Endothelial cell of umbilical vein (primary cell): ENCODE measurements at regions not wholly inside any gene's neighbourhood (a gene's known extent, or its start where the extent isn't known, plus 50 kb on each side); places are given as distances from the start of the nearest gene placed in this dataset.

Experiments used
- BruUV-seq: library from RNA; stranded (reverse); fragments of 400-500 nt; replicated peaks from 2 replicates; lab custom pipeline; 2021; lab: Mats Ljungman, UMichigan
- CTCF ChIA-PET: fragments of 300-600, 350-600 bp; sonication (Branson Sonifier 250); formaldehyde crosslinking; loops from one replicate; lab custom pipeline; 2021; ENCODE audit warnings: antibody characterized with exemption, inconsistent platforms; lab: Charles Lee
- POLR2A ChIA-PET: fragments of 300-600, 350-600 bp; sonication (Branson Sonifier 250); formaldehyde crosslinking; loops from one replicate; lab custom pipeline; 2021; ENCODE audit warnings: antibody characterized with exemption, inconsistent platforms; lab: Charles Lee
- DNase-seq: peaks from one replicate; pipeline ENCODE4 v3.0.0-alpha.2; 2011; ENCODE audit warnings: low read depth, low spot score
- FAIRE-seq: peaks from 2 replicates; lab custom pipeline; 2011; peaks lifted over from hg19 to GRCh38; lab: Jason Lieb, UNC
- H2AFZ ChIP-seq: 2 replicates; pipeline ENCODE4 v1.6.0; 2012; ENCODE audit warnings: low read depth, low read length, control low read depth, inconsistent platforms
- H3K27ac ChIP-seq: 2 replicates; pipeline ENCODE4 v1.5.1; 2011; ENCODE audit warnings: low read depth, mild to moderate bottlenecking, control low read depth, low read length, moderate library complexity; ENCODE audit not compliant: insufficient read depth
- H3K27me3 ChIP-seq, 2 experiments: 2 replicates each; pipeline versions ENCODE4 v1.6.0 to v1.6.1; 2011; ENCODE audit warnings: low read length in 2 of 2, mixed read lengths in 1 of 2; ENCODE audit not compliant: control insufficient read depth in 2 of 2, insufficient read depth in 2 of 2
- H3K36me3 ChIP-seq, 2 experiments: 2 replicates in 1 of 2; 3 replicates in 1 of 2; pipeline ENCODE4 v1.5.1; 2011; ENCODE audit warnings: low read length in 2 of 2, mild to moderate bottlenecking in 1 of 2, moderate library complexity in 1 of 2; ENCODE audit not compliant: control insufficient read depth in 2 of 2, insufficient read depth in 2 of 2; ENCODE audit errors: extremely low read depth in 1 of 2
- H3K4me1 ChIP-seq: 3 replicates; pipeline ENCODE4 v1.5.1; 2011; ENCODE audit warnings: mild to moderate bottlenecking, low read length; ENCODE audit not compliant: control insufficient read depth, insufficient read depth; ENCODE audit errors: extremely low read depth
- H3K4me2 ChIP-seq: 2 replicates; pipeline ENCODE4 v1.6.1; 2011; ENCODE audit warnings: low read length, control low read depth, mixed read lengths; ENCODE audit not compliant: insufficient read depth
- H3K4me3 ChIP-seq, 3 experiments: fragments of 200-600 bp in 1 of 3; sonication (generic), shearing (Covaris generic) in 1 of 3; replicated peaks in 1 of 3; 2 replicates each; pipeline ENCODE4 v1.5.1; 2011 to 2016; ENCODE audit warnings: control low read depth in 3 of 3, low read length in 3 of 3, mild to moderate bottlenecking in 2 of 3, inconsistent platforms in 1 of 3, low read depth in 1 of 3, moderate library complexity in 1 of 3; ENCODE audit not compliant: insufficient read depth in 1 of 3
- H3K79me2 ChIP-seq: 2 replicates; pipeline ENCODE4 v1.6.0; 2012; ENCODE audit warnings: low read length, inconsistent platforms; ENCODE audit not compliant: control insufficient read depth, insufficient read depth
- H3K9ac ChIP-seq: replicated peaks from 2 replicates; pipeline ENCODE3; 2011; ENCODE audit warnings: low read length, control low read depth; ENCODE audit not compliant: insufficient read depth; ENCODE audit errors: extremely low read depth
- H3K9me1 ChIP-seq: replicated peaks from 3 replicates; pipeline ENCODE4 v1.6.0; 2011; ENCODE audit warnings: mild to moderate bottlenecking, low read length; ENCODE audit not compliant: control insufficient read depth, insufficient read depth; ENCODE audit errors: extremely low read depth
- H3K9me3 ChIP-seq: replicated peaks from 2 replicates; pipeline ENCODE4 v1.5.1; 2012; ENCODE audit warnings: low read length, inconsistent platforms; ENCODE audit not compliant: control insufficient read depth, insufficient read depth
- H4K20me1 ChIP-seq: replicated peaks from 2 replicates; pipeline ENCODE3; 2011; ENCODE audit warnings: mild to moderate bottlenecking, low read length; ENCODE audit not compliant: control insufficient read depth, insufficient read depth; ENCODE audit errors: extremely low read depth
- FOS ChIP-seq: IDR thresholded peaks from 2 replicates; pipeline ENCODE4 v1.6.1; 2011; ENCODE audit warnings: mild to moderate bottlenecking, low read length, moderate library complexity, borderline replicate concordance; ENCODE audit not compliant: insufficient read depth
- JUN ChIP-seq: IDR thresholded peaks from 2 replicates; pipeline ENCODE4 v1.6.1; 2011; ENCODE audit warnings: borderline replicate concordance, low read depth; ENCODE audit not compliant: insufficient read length, insufficient read depth
- MYC ChIP-seq: IDR thresholded peaks from one replicate; pipeline ENCODE4 v1.6.1; 2011; ENCODE audit warnings: mild to moderate bottlenecking, low read depth, low read length
- POLR2A ChIP-seq: IDR thresholded peaks from 2 replicates; pipeline ENCODE4 v1.6.1; 2012; ENCODE audit warnings: low read depth, mild to moderate bottlenecking, control low read depth, low read length
- POLR2AphosphoS5 ChIP-seq: IDR thresholded peaks from 2 replicates; pipeline ENCODE4 v1.6.1; 2012; ENCODE audit warnings: low read depth, mild to moderate bottlenecking, control low read depth, low read length, moderate library complexity; ENCODE audit not compliant: insufficient read depth
- dilution Hi-C: fragments of 300-500 bp; cut with MboI; formaldehyde crosslinking; loops from one replicate; pipeline ENCODE4 v1.15.0; 2019; ENCODE audit warnings: low sequenced_read_pairs; ENCODE audit not compliant: extremely low pct_ligation_motif_present
- intact Hi-C: fragments of 100-400 bp; cut with micrococcal nuclease; formaldehyde crosslinking; loops from one replicate; pipeline ENCODE4 v1.10.0; 2022
- TF ChIP-seq, protein P1 (sequence below), 2 donors: IDR thresholded peaks; 1 replicate in 1 of 2; 2 replicates in 1 of 2; pipeline ENCODE4 v1.5.1; 2011; ENCODE audit warnings: low read length in 2 of 2, mild to moderate bottlenecking in 2 of 2, moderate library complexity in 2 of 2, control low read depth in 1 of 2, inconsistent platforms in 1 of 2, low read depth in 1 of 2; ENCODE audit not compliant: insufficient read depth in 1 of 2; ENCODE audit errors: extremely low read depth in 1 of 2
- TF ChIP-seq, protein P2 (sequence below): IDR thresholded peaks from 2 replicates; pipeline ENCODE4 v1.6.1; 2011; ENCODE audit not compliant: insufficient read depth, insufficient read length

DNA sequence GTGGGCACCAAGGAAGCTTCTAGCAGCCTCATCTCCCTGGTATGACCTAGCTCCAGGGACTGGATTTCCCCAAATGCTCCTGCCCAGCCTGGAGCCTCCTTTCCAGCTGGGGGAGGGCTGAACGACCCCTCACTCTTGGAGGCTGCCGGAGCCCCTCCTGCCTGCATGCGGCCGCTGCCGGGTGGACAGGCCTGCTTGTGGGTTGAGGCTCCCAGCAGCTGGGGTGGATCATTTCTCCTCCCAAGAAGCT is 213.6 kb downstream of the SEC14L1 start:
- no peak overlapping the region for H3K4me3 ChIP-seq
- H3K9me1 ChIP-seq = no peaks in the 10 kb centered on the region
- H2AFZ ChIP-seq = no peak overlapping the region

More for the DNA sequence above, 213.6 kb downstream of the SEC14L1 start:
- FAIRE-seq = no peak
- H3K27ac ChIP-seq = no peak overlapping the region
- ChIA-PET CTCF (interaction anchor here (0.9 to 1.5 kb wide), 2 partner anchors 9 to 75 kb away, joined by 3 to 6 read pairs; no protein-coding TSS in a partner anchor), POLR2A (no interaction called here)
- DNase-seq = no peak
- peaks cover 2 to 5% of the 10 kb centered on the region in 2 experiments for H3K27me3 ChIP-seq
- no peaks in the 10 kb centered on the region for H4K20me1 ChIP-seq
- BruUV-seq = no TSS peak
- H3K9me3 ChIP-seq = no peaks in the 10 kb centered on the region
- intact Hi-C loops = no loop called here
- no peaks in the 10 kb centered on the region for H3K79me2 ChIP-seq
- no peak overlapping the region for H3K9ac ChIP-seq
- dilution Hi-C loops = no loop called here
- H3K4me2 ChIP-seq = no peak overlapping the region
- no peaks in the 10 kb centered on the region for H3K4me1 ChIP-seq
- H3K36me3 ChIP-seq = no peaks in the 10 kb centered on the region
- TF ChIP-seq, protein P1, sequence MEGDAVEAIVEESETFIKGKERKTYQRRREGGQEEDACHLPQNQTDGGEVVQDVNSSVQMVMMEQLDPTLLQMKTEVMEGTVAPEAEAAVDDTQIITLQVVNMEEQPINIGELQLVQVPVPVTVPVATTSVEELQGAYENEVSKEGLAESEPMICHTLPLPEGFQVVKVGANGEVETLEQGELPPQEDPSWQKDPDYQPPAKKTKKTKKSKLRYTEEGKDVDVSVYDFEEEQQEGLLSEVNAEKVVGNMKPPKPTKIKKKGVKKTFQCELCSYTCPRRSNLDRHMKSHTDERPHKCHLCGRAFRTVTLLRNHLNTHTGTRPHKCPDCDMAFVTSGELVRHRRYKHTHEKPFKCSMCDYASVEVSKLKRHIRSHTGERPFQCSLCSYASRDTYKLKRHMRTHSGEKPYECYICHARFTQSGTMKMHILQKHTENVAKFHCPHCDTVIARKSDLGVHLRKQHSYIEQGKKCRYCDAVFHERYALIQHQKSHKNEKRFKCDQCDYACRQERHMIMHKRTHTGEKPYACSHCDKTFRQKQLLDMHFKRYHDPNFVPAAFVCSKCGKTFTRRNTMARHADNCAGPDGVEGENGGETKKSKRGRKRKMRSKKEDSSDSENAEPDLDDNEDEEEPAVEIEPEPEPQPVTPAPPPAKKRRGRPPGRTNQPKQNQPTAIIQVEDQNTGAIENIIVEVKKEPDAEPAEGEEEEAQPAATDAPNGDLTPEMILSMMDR (IDR thresholded peaks at IDR 0.05; ENCODE audit: extremely low read depth in 1 of 2, insufficient read depth in 1 of 2, low read depth in 1 of 2, low read length in 2 of 2) = no peak
- no peak for TF ChIP-seq POLR2AphosphoS5
- TF ChIP-seq POLR2A = no peak
- no peak for TF ChIP-seq MYC
- TF ChIP-seq FOS = no peak
- TF ChIP-seq, protein P2, sequence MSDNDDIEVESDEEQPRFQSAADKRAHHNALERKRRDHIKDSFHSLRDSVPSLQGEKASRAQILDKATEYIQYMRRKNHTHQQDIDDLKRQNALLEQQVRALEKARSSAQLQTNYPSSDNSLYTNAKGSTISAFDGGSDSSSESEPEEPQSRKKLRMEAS = no peak
- TF ChIP-seq JUN = no peak
